ENCODE measurements at regions not wholly inside any gene's neighbourhood (a gene's known extent, or its start where the extent isn't known, plus 50 kb on each side); places are given as distances from the start of the nearest gene placed in this dataset.

DNA sequence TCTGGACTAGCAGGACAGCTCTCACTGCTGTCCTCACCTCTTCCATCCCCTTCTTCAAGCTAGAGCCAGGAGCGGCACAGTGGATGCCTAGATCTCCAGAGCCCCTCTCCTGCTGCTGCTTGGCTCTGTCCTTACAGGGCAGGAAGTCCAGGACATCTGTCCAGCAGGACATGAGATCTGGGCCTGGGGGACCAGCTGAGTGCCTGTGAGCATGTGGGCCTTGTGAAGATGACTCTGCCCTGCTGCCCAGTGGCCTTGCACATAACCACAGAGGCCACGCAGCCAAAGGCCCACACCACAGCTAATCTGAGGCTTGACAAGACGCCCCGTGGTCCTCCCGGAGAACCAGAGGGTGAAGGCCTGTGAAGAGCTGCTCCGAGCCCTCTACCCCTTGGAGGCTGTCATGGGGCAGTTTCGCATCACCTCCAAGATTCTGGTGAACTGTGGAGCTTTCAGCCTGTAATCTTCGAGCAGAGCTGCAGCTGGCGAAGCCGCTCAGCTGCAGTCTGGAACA, 516.7 kb upstream of the HS6ST1 start:
- TF ChIP-seq, protein P1, sequence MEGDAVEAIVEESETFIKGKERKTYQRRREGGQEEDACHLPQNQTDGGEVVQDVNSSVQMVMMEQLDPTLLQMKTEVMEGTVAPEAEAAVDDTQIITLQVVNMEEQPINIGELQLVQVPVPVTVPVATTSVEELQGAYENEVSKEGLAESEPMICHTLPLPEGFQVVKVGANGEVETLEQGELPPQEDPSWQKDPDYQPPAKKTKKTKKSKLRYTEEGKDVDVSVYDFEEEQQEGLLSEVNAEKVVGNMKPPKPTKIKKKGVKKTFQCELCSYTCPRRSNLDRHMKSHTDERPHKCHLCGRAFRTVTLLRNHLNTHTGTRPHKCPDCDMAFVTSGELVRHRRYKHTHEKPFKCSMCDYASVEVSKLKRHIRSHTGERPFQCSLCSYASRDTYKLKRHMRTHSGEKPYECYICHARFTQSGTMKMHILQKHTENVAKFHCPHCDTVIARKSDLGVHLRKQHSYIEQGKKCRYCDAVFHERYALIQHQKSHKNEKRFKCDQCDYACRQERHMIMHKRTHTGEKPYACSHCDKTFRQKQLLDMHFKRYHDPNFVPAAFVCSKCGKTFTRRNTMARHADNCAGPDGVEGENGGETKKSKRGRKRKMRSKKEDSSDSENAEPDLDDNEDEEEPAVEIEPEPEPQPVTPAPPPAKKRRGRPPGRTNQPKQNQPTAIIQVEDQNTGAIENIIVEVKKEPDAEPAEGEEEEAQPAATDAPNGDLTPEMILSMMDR (IDR thresholded peaks at IDR 0.05) = no peak
- TF ChIP-seq POLR2A (IDR thresholded peaks at IDR 0.05) = no peak
- ATAC-seq (no peak), DNase-seq (no peak)
- Histone ChIP-seq H3K9me3 (no peaks in the 10 kb centered on the region), H3K27me3 (no peaks in the 10 kb centered on the region), H3K4me3 (no peak overlapping the region), H3K36me3 (replicated peaks in 1 of 2; ENCODE audit: insufficient read depth in 1 of 2, low read depth in 2 of 2) (no peaks in the 10 kb centered on the region), H3K4me1 (peaks cover 13% of the 10 kb centered on the region), H3K27ac (no peak overlapping the region)
- 85 to 87% methylated on average over 10 of the region's 10 CpGs for WGBS, 2 donors
- intact Hi-C loops (cut with DNase I) = no loop called here

DNA sequence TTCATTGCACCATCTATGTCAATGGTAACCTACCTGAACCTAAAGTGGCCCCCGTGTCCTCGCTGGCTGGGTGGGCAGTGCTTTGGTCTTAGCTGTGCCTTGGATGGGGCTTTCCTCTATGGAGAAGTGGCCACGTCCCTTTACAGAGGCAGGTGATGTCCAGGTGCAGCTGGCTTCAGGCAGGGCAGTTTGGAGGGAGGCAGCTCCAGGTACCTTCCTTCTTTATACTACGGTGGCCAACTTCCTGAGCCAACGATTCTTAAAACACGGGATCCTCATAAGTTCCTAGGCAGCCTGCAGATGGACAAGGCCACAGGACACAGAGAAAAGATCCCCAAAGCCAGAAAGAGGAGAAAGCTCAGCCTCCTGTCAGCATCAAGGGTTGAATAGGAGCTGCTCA, 517.3 kb upstream of the HS6ST1 start:
- Histone ChIP-seq H3K27ac (no peak overlapping the region), H3K9me3 (no peaks in the 10 kb centered on the region), H3K4me1 (peaks cover 13% of the 10 kb centered on the region), H3K4me3 (no peak overlapping the region), H3K27me3 (no peaks in the 10 kb centered on the region), H3K36me3 (replicated peaks in 1 of 2; ENCODE audit: insufficient read depth in 1 of 2, low read depth in 2 of 2) (no peaks in the 10 kb centered on the region)
- 69 to 92% methylated on average over 5 to 6 of the region's 6 CpGs for WGBS, 2 donors
- TF ChIP-seq POLR2A (IDR thresholded peaks at IDR 0.05) = no peak
- TF ChIP-seq, protein P1 (IDR thresholded peaks at IDR 0.05) = no peak
- no peak for ATAC-seq
- DNase-seq = no peak
- intact Hi-C loops (cut with DNase I) = no loop called here

DNA sequence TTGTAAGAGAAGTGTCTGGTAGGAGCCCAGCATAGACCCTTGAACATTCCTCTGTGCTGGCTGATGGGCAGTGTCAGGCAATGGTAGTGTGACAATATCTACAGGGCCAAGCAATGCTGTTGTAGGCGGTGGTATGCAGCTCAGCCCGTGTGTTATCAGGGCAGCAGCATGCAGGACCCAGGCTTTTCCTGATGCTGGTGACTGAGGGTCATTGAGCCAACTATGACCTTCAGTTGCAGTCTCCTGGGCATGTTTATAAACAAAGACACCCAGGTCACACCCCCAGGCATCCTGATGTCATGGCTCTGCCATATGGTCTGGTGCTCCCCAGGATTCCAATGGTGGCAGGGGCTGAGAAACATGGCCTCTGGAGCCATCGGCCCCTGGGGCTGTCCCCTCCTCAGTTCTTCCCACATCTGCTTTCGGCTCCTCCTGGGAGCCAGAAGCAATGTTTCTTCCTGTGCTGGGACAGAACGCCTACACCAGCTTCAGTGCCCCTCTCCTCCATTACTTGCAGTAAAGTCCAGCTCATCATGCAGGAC, 518.0 kb upstream of the HS6ST1 start:
- Histone ChIP-seq H3K36me3 (replicated peaks in 1 of 2; ENCODE audit: insufficient read depth in 1 of 2, low read depth in 2 of 2) (no peaks in the 10 kb centered on the region), H3K4me3 (no peak overlapping the region), H3K27me3 (no peaks in the 10 kb centered on the region), H3K27ac (no peak overlapping the region), H3K9me3 (no peaks in the 10 kb centered on the region), H3K4me1 (peaks cover 13% of the 10 kb centered on the region)
- TF ChIP-seq, protein P1 (IDR thresholded peaks at IDR 0.05) = no peak
- no peak for TF ChIP-seq POLR2A (IDR thresholded peaks at IDR 0.05)
- intact Hi-C loops (cut with DNase I) = no loop called here
- DNase-seq = no peak
- ATAC-seq = no peak
- 88 to 100% methylated on average over 1 to 5 of the region's 5 CpGs for WGBS, 2 donors

DNA sequence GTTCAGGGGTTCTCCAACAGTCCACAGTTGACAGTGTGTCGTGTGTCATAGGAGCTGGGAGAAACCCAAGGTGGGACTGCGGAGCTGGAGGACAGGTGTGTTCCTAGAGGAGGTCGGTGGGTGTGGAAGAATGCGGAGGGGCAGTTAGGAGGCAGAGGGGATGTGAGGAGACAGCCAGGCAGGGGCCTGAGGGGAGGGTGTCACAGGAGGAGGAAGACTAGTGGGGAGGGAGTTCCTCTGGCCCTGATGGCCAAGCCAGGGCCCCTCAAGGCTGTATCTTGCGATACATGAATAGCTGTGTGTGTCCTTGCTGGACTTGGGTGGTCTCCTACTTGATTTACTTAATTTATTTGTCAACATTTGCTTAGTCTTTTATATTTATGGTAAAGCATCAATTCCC, 519.6 kb upstream of the HS6ST1 start:
- no peaks in the 10 kb centered on the region for H3K36me3 ChIP-seq (replicated peaks in 1 of 2; ENCODE audit: insufficient read depth in 1 of 2, low read depth in 2 of 2)
- H3K27me3 ChIP-seq = no peaks in the 10 kb centered on the region
- intact Hi-C loops (cut with DNase I) = no loop called here
- no peaks in the 10 kb centered on the region for H3K9me3 ChIP-seq
- DNase-seq = no peak
- TF ChIP-seq, protein P1 (IDR thresholded peaks at IDR 0.05) = no peak
- no peak for TF ChIP-seq POLR2A (IDR thresholded peaks at IDR 0.05)
- no peak overlapping the region for H3K27ac ChIP-seq
- no peak for ATAC-seq
- 88 to 90% methylated on average over 5 of the region's 5 CpGs for WGBS, 2 donors
- peaks cover 4% of the 10 kb centered on the region for H3K4me1 ChIP-seq
- no peak overlapping the region for H3K4me3 ChIP-seq

GRCh38 chr2:128841803-128842202, 523.1 kb upstream of the HS6ST1 start:
- no peak for ATAC-seq
- no peak for DNase-seq

More at GRCh38 chr2:128841803-128842202, 523.1 kb upstream of the HS6ST1 start:
- TF ChIP-seq, protein P1 (IDR thresholded peaks at IDR 0.05) = no peak
- TF ChIP-seq POLR2A (IDR thresholded peaks at IDR 0.05) = no peak
- Histone ChIP-seq H3K4me3 (no peak overlapping the region), H3K9me3 (no peaks in the 10 kb centered on the region), H3K4me1 (no peaks in the 10 kb centered on the region), H3K27me3 (no peaks in the 10 kb centered on the region), H3K36me3 (replicated peaks in 1 of 2; ENCODE audit: insufficient read depth in 1 of 2, low read depth in 2 of 2) (no peaks in the 10 kb centered on the region), H3K27ac (no peak overlapping the region)
- intact Hi-C loops (cut with DNase I) = no loop called here
- 54 to 72% methylated on average over 3 of the region's 3 CpGs for WGBS, 2 donors
